PC-3 (cell line): ENCODE measurements at regions not wholly inside any gene's neighbourhood (a gene's known extent, or its start where the extent isn't known, plus 50 kb on each side); places are given as distances from the start of the nearest gene placed in this dataset.

Source experiments
- ATAC-seq: fragments of 200-7000 bp; cut with Tn5 transposase; 2 replicates; pipeline ENCODE4 v1.9.1; 2020; ENCODE audit warnings: mild to moderate bottlenecking, moderate library complexity
- BruUV-seq: library from RNA; stranded (reverse); fragments of 400-500 nt; replicated peaks from 2 replicates; lab custom pipeline; 2021; lab: Mats Ljungman, UMichigan
- CTCF ChIA-PET: fragments of 300-600 bp; sonication (Branson Sonifier 250); formaldehyde crosslinking; loops from one replicate; lab custom pipeline; 2022; ENCODE audit warnings: antibody characterized with exemption; lab: Charles Lee
- POLR2A ChIA-PET: fragments of 300-600 bp; sonication (Branson Sonifier 250); formaldehyde crosslinking; loops from one replicate; lab custom pipeline; 2022; ENCODE audit warnings: antibody characterized with exemption; ENCODE audit not compliant: unreplicated experiment; lab: Charles Lee
- DNase-seq: peaks from one replicate; pipeline ENCODE4 v3.0.0-alpha.2; 2015
- H2AFZ ChIP-seq: fragments of 300-600 bp; sonication (generic); 2 replicates; pipeline ENCODE4 v1.6.0; 2016; ENCODE audit warnings: antibody characterized with exemption, low read length
- H3F3A ChIP-seq: fragments of 300-600 bp; sonication (generic); one replicate; pipeline ENCODE4 v1.6.0; 2017; ENCODE audit warnings: antibody characterized with exemption, low read length, control low read depth, mild to moderate bottlenecking; ENCODE audit not compliant: unreplicated experiment
- H3K27ac ChIP-seq: fragments of 300-600 bp; sonication (generic); 2 replicates; pipeline ENCODE4 v1.5.1; 2016; ENCODE audit warnings: mild to moderate bottlenecking, low read length
- H3K27me3 ChIP-seq: fragments of 300-600 bp; sonication (generic); 2 replicates; pipeline ENCODE4 v1.6.1; 2016; ENCODE audit warnings: low read length, mixed read lengths
- H3K36me3 ChIP-seq: fragments of 300-600 bp; sonication (generic); 2 replicates; pipeline ENCODE4 v1.6.1; 2016; ENCODE audit warnings: low read depth, mixed run types, low read length, mixed read lengths
- H3K4me1 ChIP-seq: fragments of 300-600 bp; sonication (generic); 2 replicates; pipeline ENCODE4 v1.5.1; 2016; ENCODE audit warnings: low read length; ENCODE audit not compliant: insufficient read depth
- H3K4me2 ChIP-seq: fragments of 300-600 bp; sonication (generic); 2 replicates; pipeline ENCODE4 v1.6.0; 2016; ENCODE audit warnings: low read length
- H3K4me3 ChIP-seq: fragments of 300-600 bp; sonication (generic); 2 replicates; pipeline ENCODE4 v1.5.1; 2016; ENCODE audit warnings: mild to moderate bottlenecking, low read length, mixed read lengths
- H3K79me2 ChIP-seq: fragments of 300-600 bp; sonication (generic); 2 replicates; pipeline ENCODE4 v1.6.1; 2017; ENCODE audit warnings: low read length, mixed read lengths
- H3K9ac ChIP-seq: fragments of 300-600 bp; sonication (generic); 2 replicates; pipeline ENCODE4 v1.6.0; 2016; ENCODE audit warnings: mild to moderate bottlenecking, low read length
- H3K9me2 ChIP-seq: fragments of 300-600 bp; sonication (generic); replicated peaks from 2 replicates; pipeline ENCODE4 v1.6.1; 2016; ENCODE audit warnings: mixed run types, low read length, mixed read lengths
- H3K9me3 ChIP-seq: fragments of 300-600 bp; sonication (generic); 2 replicates; pipeline ENCODE4 v1.6.1; 2016; ENCODE audit warnings: low read length, mixed read lengths
- H4K20me1 ChIP-seq: fragments of 300-600 bp; sonication (generic); 2 replicates; pipeline ENCODE4 v1.6.1; 2016; ENCODE audit warnings: low read length, mixed read lengths
- EZH2 ChIP-seq: fragments of 300-600 bp; sonication (generic); IDR thresholded peaks from one replicate; pipeline ENCODE4 v1.6.1; 2017; ENCODE audit warnings: antibody characterized with exemption, mild to moderate bottlenecking, low read length; ENCODE audit not compliant: unreplicated experiment
- EZH2phosphoT487 ChIP-seq: fragments of 300-600 bp; sonication (generic); IDR thresholded peaks from 2 replicates; pipeline ENCODE4 v1.6.1; 2018; ENCODE audit warnings: mild to moderate bottlenecking, antibody characterized with exemption, low read length, borderline replicate concordance
- intact Hi-C: fragments of 100-400 bp; cut with micrococcal nuclease; formaldehyde crosslinking; loops from 2 replicates; pipeline ENCODE4 v1.9.0; 2023
- TF ChIP-seq, protein P1 (sequence below): fragments of 300-600 bp; sonication (generic); conservative IDR thresholded peaks from 2 replicates; pipeline ENCODE4 v1.5.1; 2017; ENCODE audit warnings: antibody characterized with exemption, low read depth, mild to moderate bottlenecking, low read length

DNA sequence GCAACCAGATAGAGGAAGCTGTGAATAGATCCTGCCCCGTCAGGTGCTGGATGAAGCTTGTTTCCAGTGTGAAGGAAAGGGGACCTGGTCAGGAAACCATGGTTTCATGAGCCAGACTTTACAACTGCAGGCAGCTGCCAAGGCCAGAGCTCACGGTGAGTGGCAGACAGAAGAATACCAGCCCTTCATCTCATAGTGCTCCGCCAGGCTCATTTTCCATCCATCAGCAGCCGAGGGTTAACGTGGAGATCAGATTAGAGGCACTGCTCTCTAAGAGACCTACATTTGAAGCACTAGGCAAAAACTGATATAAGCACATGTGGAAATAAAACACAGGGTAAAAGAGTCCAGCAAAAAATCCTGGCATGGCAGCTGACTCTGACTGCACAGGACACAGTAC lies 172.4 kb downstream of the CD24 start:
- peaks cover 19% of the 10 kb centered on the region for H3K4me1 ChIP-seq
- intact Hi-C loops, result no loop called here

DNA sequence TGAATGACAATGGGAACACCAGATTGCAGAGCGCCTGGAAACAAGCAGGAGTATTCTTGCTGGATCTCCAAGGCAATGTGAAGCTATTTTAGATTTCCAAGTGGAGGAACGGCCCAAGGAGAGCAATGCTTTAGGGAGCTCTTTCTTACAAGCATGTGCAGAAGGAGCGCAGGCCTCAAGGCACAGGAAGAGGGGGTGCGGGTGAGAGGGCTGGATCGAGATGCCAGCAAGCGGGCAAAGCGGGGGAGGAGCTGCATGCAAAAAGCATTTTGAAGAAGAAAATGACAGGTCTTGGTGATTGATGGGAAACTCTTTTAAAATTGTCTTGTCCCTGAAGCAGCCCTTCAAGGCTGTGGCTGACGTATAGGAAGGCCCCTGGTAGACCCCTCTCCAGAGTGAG lies 171.9 kb downstream of the QRSL1 start:
- no peak for DNase-seq
- H3K9me3 ChIP-seq, result no peaks in the 10 kb centered on the region
- intact Hi-C loops, result no loop called here
- H3K9ac ChIP-seq, result no peak overlapping the region
- no peaks in the 10 kb centered on the region for H3K36me3 ChIP-seq
- H3K79me2 ChIP-seq, result no peaks in the 10 kb centered on the region
- no peaks in the 10 kb centered on the region for H3K9me2 ChIP-seq
- H3K4me3 ChIP-seq, result no peak overlapping the region
- TF ChIP-seq EZH2, result no peak
- no peak for TF ChIP-seq EZH2phosphoT487
- TF ChIP-seq, protein P1, sequence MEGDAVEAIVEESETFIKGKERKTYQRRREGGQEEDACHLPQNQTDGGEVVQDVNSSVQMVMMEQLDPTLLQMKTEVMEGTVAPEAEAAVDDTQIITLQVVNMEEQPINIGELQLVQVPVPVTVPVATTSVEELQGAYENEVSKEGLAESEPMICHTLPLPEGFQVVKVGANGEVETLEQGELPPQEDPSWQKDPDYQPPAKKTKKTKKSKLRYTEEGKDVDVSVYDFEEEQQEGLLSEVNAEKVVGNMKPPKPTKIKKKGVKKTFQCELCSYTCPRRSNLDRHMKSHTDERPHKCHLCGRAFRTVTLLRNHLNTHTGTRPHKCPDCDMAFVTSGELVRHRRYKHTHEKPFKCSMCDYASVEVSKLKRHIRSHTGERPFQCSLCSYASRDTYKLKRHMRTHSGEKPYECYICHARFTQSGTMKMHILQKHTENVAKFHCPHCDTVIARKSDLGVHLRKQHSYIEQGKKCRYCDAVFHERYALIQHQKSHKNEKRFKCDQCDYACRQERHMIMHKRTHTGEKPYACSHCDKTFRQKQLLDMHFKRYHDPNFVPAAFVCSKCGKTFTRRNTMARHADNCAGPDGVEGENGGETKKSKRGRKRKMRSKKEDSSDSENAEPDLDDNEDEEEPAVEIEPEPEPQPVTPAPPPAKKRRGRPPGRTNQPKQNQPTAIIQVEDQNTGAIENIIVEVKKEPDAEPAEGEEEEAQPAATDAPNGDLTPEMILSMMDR, result no peak
- H3K27ac ChIP-seq, result no peak overlapping the region
- H2AFZ ChIP-seq, result no peak overlapping the region
- no peak for ATAC-seq
- H3K27me3 ChIP-seq, result no peaks in the 10 kb centered on the region
- no TSS peak for BruUV-seq
- ChIA-PET CTCF (no interaction called here), POLR2A (no interaction called here)
- no peak overlapping the region for H3K4me2 ChIP-seq
- no peaks in the 10 kb centered on the region for H4K20me1 ChIP-seq
- H3K4me1 ChIP-seq, result peaks cover 19% of the 10 kb centered on the region
- H3F3A ChIP-seq, result no peaks in the 10 kb centered on the region

More for the DNA sequence above, 172.4 kb downstream of the CD24 start:
- Histone ChIP-seq H3K79me2 (no peaks in the 10 kb centered on the region), H4K20me1 (no peaks in the 10 kb centered on the region), H2AFZ (no peak overlapping the region), H3K9me3 (no peaks in the 10 kb centered on the region), H3K4me2 (no peak overlapping the region), H3K27ac (no peak overlapping the region), H3K36me3 (no peaks in the 10 kb centered on the region), H3K4me3 (no peak overlapping the region), H3K27me3 (no peaks in the 10 kb centered on the region), H3K9ac (no peak overlapping the region), H3K9me2 (no peaks in the 10 kb centered on the region), H3F3A (no peaks in the 10 kb centered on the region)
- TF ChIP-seq, protein P1, result no peak
- no peak for TF ChIP-seq EZH2
- no peak for TF ChIP-seq EZH2phosphoT487
- DNase-seq (no peak), ATAC-seq (no peak)
- no TSS peak for BruUV-seq
- ChIA-PET POLR2A (no interaction called here), CTCF (no interaction called here)

DNA sequence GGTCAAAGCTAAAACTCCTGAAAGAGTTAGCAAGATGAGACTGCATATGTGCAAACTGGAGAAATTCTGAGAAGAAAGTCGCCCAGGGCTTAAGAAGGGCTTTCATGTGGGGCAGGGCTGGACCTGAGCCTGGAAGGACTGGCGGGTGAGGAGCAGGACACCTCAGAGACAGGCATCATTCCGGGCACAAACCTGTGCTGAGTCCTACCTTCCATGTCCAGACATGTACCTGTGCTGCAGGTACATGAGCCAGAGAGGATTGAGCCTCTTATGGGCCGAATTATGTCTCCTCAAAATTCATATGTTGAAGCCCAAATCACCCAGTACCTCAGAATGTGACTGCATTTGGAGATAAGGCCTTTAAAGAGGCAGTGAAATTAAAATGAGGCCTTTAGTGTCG lies 171.0 kb downstream of the QRSL1 start:
- Histone ChIP-seq H3K27ac (no peak overlapping the region), H3F3A (no peaks in the 10 kb centered on the region), H3K36me3 (no peaks in the 10 kb centered on the region), H3K79me2 (no peaks in the 10 kb centered on the region), H3K4me3 (no peak overlapping the region), H4K20me1 (no peaks in the 10 kb centered on the region), H3K27me3 (no peaks in the 10 kb centered on the region), H3K4me2 (no peak overlapping the region), H3K9me2 (no peaks in the 10 kb centered on the region), H3K9ac (no peak overlapping the region), H2AFZ (no peak overlapping the region), H3K4me1 (peaks cover 19% of the 10 kb centered on the region), H3K9me3 (no peaks in the 10 kb centered on the region)
- TF ChIP-seq, protein P1, result no peak
- intact Hi-C loops, result no loop called here
- CTCF ChIA-PET, result no interaction called here
- no TSS peak for BruUV-seq
- POLR2A ChIA-PET, result no interaction called here
- ATAC-seq, result no peak
- no peak for DNase-seq
